ENCODE measurements at regions not wholly inside any gene's neighbourhood (a gene's known extent, or its start where the extent isn't known, plus 50 kb on each side); places are given as distances from the start of the nearest gene placed in this dataset.
"Not testable (repeated sequence)": the region's sequence is repeated elsewhere in the genome, so short reads cannot be mapped to it uniquely, and the experiment has no call there.

- peak; percentile 36 for DNase-seq (ENCODE audit: low read depth)
- peak; percentile 37 for TF ChIP-seq CTCF (IDR thresholded peaks at IDR 0.05; ENCODE audit: insufficient read depth, low read length)
- not testable (repeated sequence) for H3K4me3 ChIP-seq (ENCODE audit: low read depth, low read length)
Measured at GRCh38 chr2:90151805-90152204, 1460.3 kb downstream of the RPIA start.

GRCh38 chr2:90170978-90171377, 1479.5 kb downstream of the RPIA start:
- not testable (repeated sequence) for H3K4me3 ChIP-seq (ENCODE audit: low read depth, low read length); DNase-seq (ENCODE audit: low read depth)

- not testable (repeated sequence) for H3K4me3 ChIP-seq (ENCODE audit: low read depth, low read length)
Measured at GRCh38 chr2:90173081-90173480, 1481.6 kb downstream of the RPIA start.

GRCh38 chr2:90179591-90179990, 1488.1 kb downstream of the RPIA start:
- DNase-seq (ENCODE audit: low read depth); H3K4me3 ChIP-seq (ENCODE audit: low read depth, low read length): not testable (repeated sequence)

More at GRCh38 chr2:90173081-90173480, 1481.6 kb downstream of the RPIA start:
- DNase-seq (ENCODE audit: low read depth) = not testable (repeated sequence)

- H3K4me3 ChIP-seq (ENCODE audit: low read depth, low read length) = no peak overlapping the region
- peak; percentile 24 for TF ChIP-seq CTCF (IDR thresholded peaks at IDR 0.05; ENCODE audit: insufficient read depth, low read length)
- peak; percentile 16 for DNase-seq (ENCODE audit: low read depth)
Measured at GRCh38 chr2:90207454-90208058, 1516.1 kb downstream of the RPIA start.

GRCh38 chr2:90209009-90209408, 1517.5 kb downstream of the RPIA start:
- no peak overlapping the region for H3K4me3 ChIP-seq (ENCODE audit: low read depth, low read length)
- no peak for TF ChIP-seq CTCF (IDR thresholded peaks at IDR 0.05; ENCODE audit: insufficient read depth, low read length)
- no peak for DNase-seq (ENCODE audit: low read depth)

- no peak for TF ChIP-seq CTCF (IDR thresholded peaks at IDR 0.05; ENCODE audit: insufficient read depth, low read length)
- no peak overlapping the region for H3K4me3 ChIP-seq (ENCODE audit: low read depth, low read length)
- no peak for DNase-seq (ENCODE audit: low read depth)
Measured at GRCh38 chr2:90209806-90210205, 1518.3 kb downstream of the RPIA start.

GRCh38 chr2:90215880-90216279, 1524.4 kb downstream of the RPIA start:
- not testable (repeated sequence) for DNase-seq (ENCODE audit: low read depth); H3K4me3 ChIP-seq (ENCODE audit: low read depth, low read length)

- H3K4me3 ChIP-seq (ENCODE audit: low read depth, low read length); DNase-seq (ENCODE audit: low read depth): not testable (repeated sequence)
Measured at GRCh38 chr2:90216801-90217200, 1525.3 kb downstream of the RPIA start.

GRCh38 chr2:90218534-90218933, 1527.1 kb downstream of the RPIA start:
- not testable (repeated sequence) for H3K4me3 ChIP-seq (ENCODE audit: low read depth, low read length)

GRCh38 chr2:90220623-90221299, 1529.3 kb downstream of the RPIA start:
- not testable (repeated sequence) for H3K4me3 ChIP-seq (ENCODE audit: low read depth, low read length); DNase-seq (ENCODE audit: low read depth)

More at GRCh38 chr2:90218534-90218933, 1527.1 kb downstream of the RPIA start:
- DNase-seq (ENCODE audit: low read depth) = not testable (repeated sequence)
